ENCODE measurements at regions not wholly inside any gene's neighbourhood (a gene's known extent, or its start where the extent isn't known, plus 50 kb on each side); places are given as distances from the start of the nearest gene placed in this dataset.

GRCh38 chr10:94276140-94276539 is 86.6 kb downstream of the NOC3L start (continued):
- TF ChIP-seq, protein P1, sequence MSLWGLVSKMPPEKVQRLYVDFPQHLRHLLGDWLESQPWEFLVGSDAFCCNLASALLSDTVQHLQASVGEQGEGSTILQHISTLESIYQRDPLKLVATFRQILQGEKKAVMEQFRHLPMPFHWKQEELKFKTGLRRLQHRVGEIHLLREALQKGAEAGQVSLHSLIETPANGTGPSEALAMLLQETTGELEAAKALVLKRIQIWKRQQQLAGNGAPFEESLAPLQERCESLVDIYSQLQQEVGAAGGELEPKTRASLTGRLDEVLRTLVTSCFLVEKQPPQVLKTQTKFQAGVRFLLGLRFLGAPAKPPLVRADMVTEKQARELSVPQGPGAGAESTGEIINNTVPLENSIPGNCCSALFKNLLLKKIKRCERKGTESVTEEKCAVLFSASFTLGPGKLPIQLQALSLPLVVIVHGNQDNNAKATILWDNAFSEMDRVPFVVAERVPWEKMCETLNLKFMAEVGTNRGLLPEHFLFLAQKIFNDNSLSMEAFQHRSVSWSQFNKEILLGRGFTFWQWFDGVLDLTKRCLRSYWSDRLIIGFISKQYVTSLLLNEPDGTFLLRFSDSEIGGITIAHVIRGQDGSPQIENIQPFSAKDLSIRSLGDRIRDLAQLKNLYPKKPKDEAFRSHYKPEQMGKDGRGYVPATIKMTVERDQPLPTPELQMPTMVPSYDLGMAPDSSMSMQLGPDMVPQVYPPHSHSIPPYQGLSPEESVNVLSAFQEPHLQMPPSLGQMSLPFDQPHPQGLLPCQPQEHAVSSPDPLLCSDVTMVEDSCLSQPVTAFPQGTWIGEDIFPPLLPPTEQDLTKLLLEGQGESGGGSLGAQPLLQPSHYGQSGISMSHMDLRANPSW (CRISPR knock-in tag; IDR thresholded peaks at IDR 0.05; ENCODE audit: borderline replicate concordance) = no peak

DNA sequence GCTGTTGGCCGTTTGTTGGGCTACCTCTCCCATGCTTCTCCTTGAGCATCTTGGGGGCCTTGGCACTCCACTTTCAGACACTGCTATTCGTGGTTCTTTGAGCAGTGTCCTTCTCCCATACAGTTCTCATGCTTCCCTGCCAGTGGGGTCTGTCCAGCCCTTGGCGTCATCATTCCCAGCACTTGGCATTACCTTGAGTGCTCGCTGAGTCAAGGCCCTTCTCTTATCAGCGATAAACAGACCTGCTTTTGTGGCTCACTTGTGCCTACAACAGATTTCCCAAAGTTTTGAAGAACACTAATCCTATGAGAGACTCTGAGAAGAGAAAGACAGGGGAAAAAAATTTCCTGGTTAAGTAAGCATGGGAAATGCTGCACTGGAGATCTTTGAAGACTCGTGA is 85.3 kb downstream of the NOC3L start:
- DNase-seq (ENCODE audit: low spot score) (no peak), ATAC-seq (no peak), FAIRE-seq (no peak)
- H3K27me3 ChIP-seq (ENCODE audit: control insufficient read depth in 1 of 2, insufficient read depth in 2 of 2, low read length in 2 of 2) = no peaks in the 10 kb centered on the region
- no peaks in the 10 kb centered on the region for H3K36me3 ChIP-seq (replicated peaks in 1 of 2; ENCODE audit: control insufficient read depth in 1 of 2, insufficient read depth in 2 of 2, low read length in 2 of 2)
- 57% methylated on average over 6 of the region's 6 CpGs for WGBS (ENCODE audit: low lambda C conversion rate)
- no TSS peak for BruUV-seq (replicated peaks)
- no peak for TF ChIP-seq EEA1 (CRISPR knock-in tag; IDR thresholded peaks at IDR 0.05; ENCODE audit: borderline replicate concordance)
- no peak for TF ChIP-seq SNAPC2 (CRISPR knock-in tag; IDR thresholded peaks at IDR 0.05)
- TF ChIP-seq ZEB1 (IDR thresholded peaks at IDR 0.05; ENCODE audit: insufficient replicate concordance, low read depth) = no peak
- TF ChIP-seq ZNF282 (IDR thresholded peaks at IDR 0.05; ENCODE audit: partially characterized antibody) = no peak
- no peak for TF ChIP-seq JARID2 (CRISPR knock-in tag; IDR thresholded peaks at IDR 0.05; ENCODE audit: insufficient replicate concordance)
- TF ChIP-seq SUZ12 (IDR thresholded peaks at IDR 0.05; ENCODE audit: low read depth, low read length) = no peak
- no peak overlapping the region for H3K9ac ChIP-seq (ENCODE audit: insufficient read depth, low read depth, low read length)
- ChIA-PET POLR2A (no interaction called here), CTCF (ENCODE audit: low intra/inter-chr PET ratio, low total read pairs) (no interaction called here)
- intact Hi-C loops (cut with micrococcal nuclease; ENCODE audit: unreplicated experiment) = no loop called here
- no peaks in the 10 kb centered on the region for H3K4me1 ChIP-seq (ENCODE audit: insufficient read depth, low read length)
- H4K20me1 ChIP-seq (ENCODE audit: insufficient read depth, low read length) = no peaks in the 10 kb centered on the region
- in situ Hi-C loops (cut with HindIII; ENCODE audit: extremely low pct_ligation_motif_present, low pct_unique_long_range_greater_than_20kb) = loop anchor here (10.0 kb wide), 1 partner anchor 167 kb away; no protein-coding TSS in a partner anchor
- no peak overlapping the region for H2AFZ ChIP-seq (ENCODE audit: low read length)
- no peak overlapping the region for H3K27ac ChIP-seq (ENCODE audit: extremely low read length, insufficient read depth, low read length)
- H3K9me3 ChIP-seq (ENCODE audit: low read length) = no peaks in the 10 kb centered on the region
- no peak overlapping the region for H3K4me2 ChIP-seq (ENCODE audit: low read depth, low read length)
- H3K4me3 ChIP-seq (replicated peaks in 1 of 3; ENCODE audit: insufficient read depth in 1 of 3, low read depth in 2 of 3, low read length in 3 of 3) = no peak overlapping the region
- no peaks in the 10 kb centered on the region for H3K79me2 ChIP-seq (ENCODE audit: insufficient read depth, low read length)
